ENCODE measurements at regions not wholly inside any gene's neighbourhood (a gene's known extent, or its start where the extent isn't known, plus 50 kb on each side); places are given as distances from the start of the nearest gene placed in this dataset.

DNA sequence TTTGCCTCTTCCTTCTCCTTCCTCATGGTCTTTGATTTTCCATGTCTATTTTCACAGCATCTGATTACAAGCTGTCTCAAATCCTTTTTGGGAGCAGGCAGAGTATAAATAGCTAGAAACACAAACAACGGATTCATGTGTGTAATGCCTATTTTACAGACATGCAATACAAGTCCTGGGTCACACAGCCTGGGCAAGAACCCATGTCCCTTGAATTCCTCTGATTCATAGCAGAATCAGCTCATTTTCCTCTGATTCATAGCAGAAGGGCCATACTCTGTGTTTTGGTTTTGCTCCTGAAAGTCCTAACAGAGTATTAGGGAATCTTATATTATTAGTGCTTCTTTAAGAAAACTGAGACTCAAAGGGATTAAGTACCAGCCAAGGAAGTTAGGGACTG is 71.3 kb downstream of the IRX5 start:
- WGBS (ENCODE audit: insufficient coverage, low lambda C conversion rate) = no CpG with 5 or more reads among the region's 1 CpG

DNA sequence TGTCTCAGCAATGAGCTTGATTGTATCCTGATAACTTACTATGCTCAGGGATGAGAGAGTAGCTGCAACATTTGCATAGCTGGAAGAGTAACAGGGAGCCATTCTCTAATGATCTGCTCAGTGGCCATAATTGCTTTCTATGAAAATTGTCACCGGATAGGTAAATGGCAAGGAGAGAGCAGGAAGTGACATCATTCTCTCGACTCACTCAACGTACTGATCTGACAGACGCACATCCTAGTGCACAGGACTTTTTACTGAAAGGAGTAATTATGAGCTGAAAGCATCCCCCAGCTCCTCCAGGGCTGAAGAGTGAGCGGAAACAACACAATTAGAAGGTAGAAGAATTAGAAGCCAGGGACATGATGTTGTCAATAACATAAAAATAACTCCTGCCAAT is 71.8 kb downstream of the IRX5 start:
- no peak overlapping the region for H3K27ac ChIP-seq (ENCODE audit: low read length)
- WGBS (ENCODE audit: insufficient coverage, low lambda C conversion rate) = no CpG with 5 or more reads among the region's 5 CpGs
- H3K9me3 ChIP-seq (ENCODE audit: control insufficient read depth, low read depth, low read length) = no peaks in the 10 kb centered on the region
- no peaks in the 10 kb centered on the region for H3K36me3 ChIP-seq (ENCODE audit: control insufficient read depth, insufficient read depth, low read length)
- peaks cover 11% of the 10 kb centered on the region for H3K27me3 ChIP-seq (ENCODE audit: control insufficient read depth, insufficient read depth, low read length)
- DNase-seq = no peak
- H3K4me3 ChIP-seq (ENCODE audit: low read length) = no peak overlapping the region
- H3K4me1 ChIP-seq (ENCODE audit: control insufficient read depth, insufficient read depth, low read length) = no peaks in the 10 kb centered on the region

More for the DNA sequence above, 71.3 kb downstream of the IRX5 start:
- no peaks in the 10 kb centered on the region for H3K4me1 ChIP-seq (ENCODE audit: control insufficient read depth, insufficient read depth, low read length)
- H3K27me3 ChIP-seq (ENCODE audit: control insufficient read depth, insufficient read depth, low read length) = peaks cover 11% of the 10 kb centered on the region
- no peak overlapping the region for H3K4me3 ChIP-seq (ENCODE audit: low read length)
- H3K9me3 ChIP-seq (ENCODE audit: control insufficient read depth, low read depth, low read length) = no peaks in the 10 kb centered on the region
- no peak for DNase-seq
- no peaks in the 10 kb centered on the region for H3K36me3 ChIP-seq (ENCODE audit: control insufficient read depth, insufficient read depth, low read length)
- no peak overlapping the region for H3K27ac ChIP-seq (ENCODE audit: low read length)

GRCh38 chr16:55003306-55003705 is 72.6 kb downstream of the IRX5 start:
- Histone ChIP-seq H3K9me3 (ENCODE audit: control insufficient read depth, low read depth, low read length) (no peaks in the 10 kb centered on the region), H3K4me3 (ENCODE audit: low read length) (no peak overlapping the region), H3K27me3 (ENCODE audit: control insufficient read depth, insufficient read depth, low read length) (peaks cover 11% of the 10 kb centered on the region), H3K4me1 (ENCODE audit: control insufficient read depth, insufficient read depth, low read length) (no peaks in the 10 kb centered on the region), H3K36me3 (ENCODE audit: control insufficient read depth, insufficient read depth, low read length) (no peaks in the 10 kb centered on the region), H3K27ac (ENCODE audit: low read length) (no peak overlapping the region)
- no CpG with 5 or more reads among the region's 2 CpGs for WGBS (ENCODE audit: insufficient coverage, low lambda C conversion rate)
- DNase-seq = no peak

DNA sequence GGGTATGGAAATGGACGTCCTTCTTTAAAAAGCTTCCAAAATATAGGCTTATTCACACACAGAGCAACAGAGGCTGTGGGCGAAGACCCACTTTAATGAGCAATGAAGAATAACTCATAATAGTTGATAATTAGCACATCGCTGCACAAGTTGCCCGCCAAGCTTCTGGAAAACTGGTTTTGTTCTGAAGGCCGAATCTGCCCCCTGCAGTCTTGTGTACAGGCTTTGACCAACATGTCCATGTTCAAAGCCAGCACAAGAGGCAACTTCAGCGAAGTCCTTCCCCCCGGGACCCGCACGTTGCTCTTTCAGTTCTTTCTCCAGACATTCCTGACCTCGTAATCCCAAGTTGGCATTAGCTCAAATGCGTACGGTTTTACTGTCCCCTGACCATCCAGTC is 73.3 kb downstream of the IRX5 start:
- no peaks in the 10 kb centered on the region for H3K9me3 ChIP-seq (ENCODE audit: control insufficient read depth, low read depth, low read length)
- DNase-seq = no peak
- no peaks in the 10 kb centered on the region for H3K36me3 ChIP-seq (ENCODE audit: control insufficient read depth, insufficient read depth, low read length)
- peaks cover 7% of the 10 kb centered on the region for H3K27me3 ChIP-seq (ENCODE audit: control insufficient read depth, insufficient read depth, low read length)
- no peak overlapping the region for H3K27ac ChIP-seq (ENCODE audit: low read length)
- H3K4me3 ChIP-seq (ENCODE audit: low read length) = no peak overlapping the region
- no CpG with 5 or more reads among the region's 12 CpGs for WGBS (ENCODE audit: insufficient coverage, low lambda C conversion rate)
- no peaks in the 10 kb centered on the region for H3K4me1 ChIP-seq (ENCODE audit: control insufficient read depth, insufficient read depth, low read length)

GRCh38 chr16:55007504-55007903 is 76.8 kb downstream of the IRX5 start:
- H3K4me1 ChIP-seq (ENCODE audit: control insufficient read depth, insufficient read depth, low read length) = no peaks in the 10 kb centered on the region
- H3K9me3 ChIP-seq (ENCODE audit: control insufficient read depth, low read depth, low read length) = no peaks in the 10 kb centered on the region
- no peaks in the 10 kb centered on the region for H3K36me3 ChIP-seq (ENCODE audit: control insufficient read depth, insufficient read depth, low read length)
- no peak for DNase-seq
- H3K27ac ChIP-seq (ENCODE audit: low read length) = no peak overlapping the region
- no CpG with 5 or more reads among the region's 8 CpGs for WGBS (ENCODE audit: insufficient coverage, low lambda C conversion rate)
- no peak overlapping the region for H3K4me3 ChIP-seq (ENCODE audit: low read length)
- peaks cover 3% of the 10 kb centered on the region for H3K27me3 ChIP-seq (ENCODE audit: control insufficient read depth, insufficient read depth, low read length)

- Histone ChIP-seq H3K9me3 (ENCODE audit: control insufficient read depth, low read depth, low read length) (no peaks in the 10 kb centered on the region), H3K4me1 (ENCODE audit: control insufficient read depth, insufficient read depth, low read length) (no peaks in the 10 kb centered on the region), H3K27ac (ENCODE audit: low read length) (no peak overlapping the region), H3K4me3 (ENCODE audit: low read length) (no peak overlapping the region), H3K36me3 (ENCODE audit: control insufficient read depth, insufficient read depth, low read length) (no peaks in the 10 kb centered on the region), H3K27me3 (ENCODE audit: control insufficient read depth, insufficient read depth, low read length) (no peaks in the 10 kb centered on the region)
- WGBS (ENCODE audit: insufficient coverage, low lambda C conversion rate) = no CpG with 5 or more reads among the region's 15 CpGs
- no peak for DNase-seq
Observed at GRCh38 chr16:55008836-55009510, 78.3 kb downstream of the IRX5 start.

- Histone ChIP-seq H3K4me1 (ENCODE audit: control insufficient read depth, insufficient read depth, low read length) (no peaks in the 10 kb centered on the region), H3K4me3 (ENCODE audit: low read length) (no peak overlapping the region), H3K9me3 (ENCODE audit: control insufficient read depth, low read depth, low read length) (no peaks in the 10 kb centered on the region), H3K36me3 (ENCODE audit: control insufficient read depth, insufficient read depth, low read length) (no peaks in the 10 kb centered on the region), H3K27me3 (ENCODE audit: control insufficient read depth, insufficient read depth, low read length) (no peaks in the 10 kb centered on the region), H3K27ac (ENCODE audit: low read length) (no peak overlapping the region)
- DNase-seq = no peak
- WGBS (ENCODE audit: insufficient coverage, low lambda C conversion rate) = no CpG with 5 or more reads among the region's 10 CpGs
Observed at GRCh38 chr16:55009581-55009980, 78.9 kb downstream of the IRX5 start.

GRCh38 chr16:55010492-55011160 is 80.0 kb downstream of the IRX5 start:
- Histone ChIP-seq H3K27me3 (ENCODE audit: control insufficient read depth, insufficient read depth, low read length) (no peaks in the 10 kb centered on the region), H3K36me3 (ENCODE audit: control insufficient read depth, insufficient read depth, low read length) (no peaks in the 10 kb centered on the region), H3K9me3 (ENCODE audit: control insufficient read depth, low read depth, low read length) (no peaks in the 10 kb centered on the region), H3K4me1 (ENCODE audit: control insufficient read depth, insufficient read depth, low read length) (no peaks in the 10 kb centered on the region), H3K4me3 (ENCODE audit: low read length) (no peak overlapping the region), H3K27ac (ENCODE audit: low read length) (no peak overlapping the region)
- no peak for DNase-seq
- no CpG with 5 or more reads among the region's 14 CpGs for WGBS (ENCODE audit: insufficient coverage, low lambda C conversion rate)

- no peaks in the 10 kb centered on the region for H3K4me1 ChIP-seq (ENCODE audit: control insufficient read depth, insufficient read depth, low read length)
- H3K27ac ChIP-seq (ENCODE audit: low read length) = no peak overlapping the region
- no peaks in the 10 kb centered on the region for H3K36me3 ChIP-seq (ENCODE audit: control insufficient read depth, insufficient read depth, low read length)
- no peaks in the 10 kb centered on the region for H3K27me3 ChIP-seq (ENCODE audit: control insufficient read depth, insufficient read depth, low read length)
- WGBS (ENCODE audit: insufficient coverage, low lambda C conversion rate) = no CpG with 5 or more reads among the region's 2 CpGs
- H3K9me3 ChIP-seq (ENCODE audit: control insufficient read depth, low read depth, low read length) = no peaks in the 10 kb centered on the region
- H3K4me3 ChIP-seq (ENCODE audit: low read length) = no peak overlapping the region
- DNase-seq = no peak
Observed at GRCh38 chr16:55012362-55012761, 81.7 kb downstream of the IRX5 start.

DNA sequence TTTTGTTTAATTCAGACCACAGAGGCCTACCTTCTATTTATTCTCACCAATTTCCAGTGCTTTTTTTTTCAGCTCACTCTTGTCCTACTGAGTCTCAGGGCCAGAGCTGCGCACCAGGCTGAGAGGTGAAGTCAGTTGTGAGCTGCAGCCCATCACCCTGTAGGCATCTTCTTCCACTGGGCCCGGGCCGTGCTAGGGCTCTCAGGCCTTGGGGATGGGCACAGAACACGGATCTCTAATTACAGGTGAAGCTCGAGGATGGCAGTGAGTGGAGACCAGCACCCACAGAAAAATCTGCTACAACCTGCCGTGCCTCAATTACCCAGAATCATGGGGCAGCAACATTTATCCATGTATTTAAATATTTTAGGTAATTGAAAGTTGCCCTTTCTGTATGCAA is 82.1 kb downstream of the IRX5 start:
- no CpG with 5 or more reads among the region's 6 CpGs for WGBS (ENCODE audit: insufficient coverage, low lambda C conversion rate)
- DNase-seq = no peak
- Histone ChIP-seq H3K9me3 (ENCODE audit: control insufficient read depth, low read depth, low read length) (no peaks in the 10 kb centered on the region), H3K4me3 (ENCODE audit: low read length) (no peak overlapping the region), H3K27ac (ENCODE audit: low read length) (no peak overlapping the region), H3K36me3 (ENCODE audit: control insufficient read depth, insufficient read depth, low read length) (no peaks in the 10 kb centered on the region), H3K27me3 (ENCODE audit: control insufficient read depth, insufficient read depth, low read length) (no peaks in the 10 kb centered on the region), H3K4me1 (ENCODE audit: control insufficient read depth, insufficient read depth, low read length) (no peaks in the 10 kb centered on the region)

DNA sequence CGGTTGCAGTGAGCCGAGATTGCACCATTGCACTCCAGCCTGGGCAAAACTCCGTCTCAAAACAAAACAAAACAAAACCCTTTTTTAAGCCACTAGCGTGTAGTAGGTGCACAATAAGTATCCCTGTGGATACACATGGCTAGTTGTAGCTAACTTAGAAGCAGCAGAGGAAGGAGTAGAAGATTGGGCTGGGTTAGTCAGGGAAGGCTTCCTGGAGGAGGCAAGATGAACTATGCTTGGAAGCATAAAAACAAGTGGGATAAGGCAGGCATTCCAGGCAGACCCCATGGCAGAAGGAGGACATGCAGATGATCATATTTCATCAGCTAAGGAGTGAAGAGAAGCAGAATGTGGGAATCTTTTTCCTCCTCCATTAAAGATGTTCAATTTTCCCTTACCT is 83.4 kb downstream of the IRX5 start:
- DNase-seq = no peak
- Histone ChIP-seq H3K27ac (ENCODE audit: low read length) (no peak overlapping the region), H3K27me3 (ENCODE audit: control insufficient read depth, insufficient read depth, low read length) (no peaks in the 10 kb centered on the region), H3K9me3 (ENCODE audit: control insufficient read depth, low read depth, low read length) (no peaks in the 10 kb centered on the region), H3K4me3 (ENCODE audit: low read length) (no peak overlapping the region), H3K36me3 (ENCODE audit: control insufficient read depth, insufficient read depth, low read length) (no peaks in the 10 kb centered on the region), H3K4me1 (ENCODE audit: control insufficient read depth, insufficient read depth, low read length) (no peaks in the 10 kb centered on the region)
- 100% methylated on average over 1 of the region's 4 CpGs for WGBS (ENCODE audit: insufficient coverage, low lambda C conversion rate)
